H1 (cell line): ENCODE measurements at regions not wholly inside any gene's neighbourhood (a gene's known extent, or its start where the extent isn't known, plus 50 kb on each side); places are given as distances from the start of the nearest gene placed in this dataset.

Experiments used
- CTCF ChIA-PET: fragments of 300-600 bp; sonication (Branson Sonifier 250); formaldehyde crosslinking; loops from one replicate; lab custom pipeline; 2021; ENCODE audit not compliant: partially characterized antibody; lab: Charles Lee
- POLR2A ChIA-PET: fragments of 300-600 bp; sonication (Branson Sonifier 250); formaldehyde crosslinking; loops from one replicate; lab custom pipeline; 2021; ENCODE audit warnings: inconsistent platforms; ENCODE audit not compliant: partially characterized antibody; lab: Charles Lee
- DNase-seq, 2 experiments: peaks; one replicate each; pipeline versions ENCODE4 v3.0.0 to v3.0.0-alpha.2; 2010 to 2022; ENCODE audit warnings: low spot score in 2 of 2, low read depth in 1 of 2, mixed read lengths in 1 of 2
- FAIRE-seq: peaks from 2 replicates; lab custom pipeline; 2011; peaks lifted over from hg19 to GRCh38; lab: Jason Lieb, UNC
- H2AFZ ChIP-seq: 2 replicates; pipeline ENCODE4 v1.8.1; 2012; ENCODE audit warnings: low read length, inconsistent platforms
- H2AK5ac ChIP-seq: 2 replicates; pipeline ENCODE4 v1.6.1; 2013; ENCODE audit warnings: low read depth, low read length
- H2BK120ac ChIP-seq: replicated peaks from 2 replicates; pipeline ENCODE3; 2013; ENCODE audit warnings: low read depth, low read length, inconsistent platforms
- H2BK12ac ChIP-seq: 2 replicates; pipeline ENCODE4 v1.6.1; 2013; ENCODE audit warnings: low read depth, low read length
- H2BK15ac ChIP-seq: 2 replicates; pipeline ENCODE4 v1.6.1; 2013; ENCODE audit warnings: low read length
- H2BK20ac ChIP-seq: 2 replicates; pipeline ENCODE4 v1.6.1; 2013; ENCODE audit warnings: low read length
- H2BK5ac ChIP-seq: 2 replicates; pipeline ENCODE4 v1.6.1; 2013; ENCODE audit warnings: low read depth, low read length
- H3K14ac ChIP-seq: 2 replicates; pipeline ENCODE4 v1.6.1; 2013; ENCODE audit warnings: inconsistent platforms; ENCODE audit not compliant: insufficient read length
- H3K18ac ChIP-seq: 2 replicates; pipeline ENCODE4 v1.6.1; 2013; ENCODE audit warnings: low read length; ENCODE audit errors: extremely low read depth
- H3K23ac ChIP-seq: 2 replicates; pipeline ENCODE4 v1.6.1; 2013; ENCODE audit warnings: inconsistent platforms; ENCODE audit not compliant: insufficient read length
- H3K23me2 ChIP-seq: 2 replicates; pipeline ENCODE4 v1.6.1; 2013; ENCODE audit warnings: low read depth, low read length
- H3K27ac ChIP-seq: 2 replicates; pipeline ENCODE4 v1.6.1; 2011; ENCODE audit warnings: low read depth, low read length, inconsistent platforms
- H3K27me3 ChIP-seq, 4 experiments: replicated peaks in 1 of 4; 1 replicate in 1 of 4; 2 replicates in 3 of 4; pipeline versions ENCODE4 v1.6.1 to v1.8.1; 2011 to 2013; ENCODE audit warnings: low read length in 3 of 4, mild to moderate bottlenecking in 3 of 4, inconsistent platforms in 2 of 4, mixed read lengths in 2 of 4, moderate library complexity in 1 of 4; ENCODE audit not compliant: control insufficient read depth in 3 of 4, insufficient read depth in 3 of 4; ENCODE audit errors: extremely low read depth in 1 of 4
- H3K36me3 ChIP-seq, 4 experiments: 2 replicates each; pipeline versions ENCODE4 v1.6.1 to v1.8.1; 2011 to 2013; ENCODE audit warnings: mild to moderate bottlenecking in 4 of 4, low read length in 3 of 4, moderate library complexity in 2 of 4, control low read depth in 1 of 4, inconsistent platforms in 1 of 4; ENCODE audit not compliant: insufficient read depth in 4 of 4, control insufficient read depth in 2 of 4
- H3K4ac ChIP-seq: replicated peaks from 2 replicates; pipeline ENCODE3; 2013; ENCODE audit warnings: low read length, low read depth, mixed read lengths, inconsistent platforms; ENCODE audit not compliant: insufficient read length
- H3K4me1 ChIP-seq, 4 experiments: replicated peaks in 1 of 4; 1 replicate in 1 of 4; 2 replicates in 3 of 4; pipeline versions ENCODE4 v1.6.1 to v1.8.1; 2011 to 2013; ENCODE audit warnings: low read length in 3 of 4, inconsistent platforms in 2 of 4, mixed read lengths in 1 of 4; ENCODE audit not compliant: insufficient read depth in 4 of 4, control insufficient read depth in 3 of 4
- H3K4me2 ChIP-seq, 2 experiments: 2 replicates each; pipeline versions ENCODE4 v1.6.1 to v1.8.1; 2011 to 2013; ENCODE audit warnings: low read depth in 2 of 2, low read length in 2 of 2, control low read depth in 1 of 2, inconsistent platforms in 1 of 2, mild to moderate bottlenecking in 1 of 2; ENCODE audit not compliant: insufficient read depth in 1 of 2
- H3K4me3 ChIP-seq, 4 experiments: fragments of 200-600, 300-600 bp in 1 of 4; sonication (generic), shearing (Covaris generic), sonication (Bioruptor Twin) in 1 of 4; 2 replicates each; pipeline versions ENCODE4 v1.5.1 to v1.8.1; 2011 to 2016; ENCODE audit warnings: low read length in 4 of 4, low read depth in 3 of 4, control low read depth in 2 of 4, inconsistent platforms in 2 of 4, mild to moderate bottlenecking in 2 of 4, mixed read lengths in 1 of 4, moderate library complexity in 1 of 4; ENCODE audit not compliant: insufficient read depth in 2 of 4; ENCODE audit errors: extremely low read depth in 1 of 4
- H3K56ac ChIP-seq: replicated peaks from 2 replicates; pipeline ENCODE3; 2013; ENCODE audit warnings: low read depth, mild to moderate bottlenecking, mixed read lengths, low read length, inconsistent platforms; ENCODE audit not compliant: insufficient read length
- H3K79me1 ChIP-seq: 2 replicates; pipeline ENCODE4 v1.6.1; 2013; ENCODE audit warnings: low read depth, low read length, control low read depth
- H3K79me2 ChIP-seq, 2 experiments: 2 replicates each; pipeline versions ENCODE4 v1.6.1 to v1.8.1; 2012 to 2013; ENCODE audit warnings: low read length in 2 of 2, mild to moderate bottlenecking in 2 of 2, inconsistent platforms in 1 of 2; ENCODE audit not compliant: insufficient read depth in 2 of 2, control insufficient read depth in 1 of 2
- H3K9ac ChIP-seq, 4 experiments: replicated peaks in 1 of 4; 1 replicate in 1 of 4; 2 replicates in 3 of 4; pipeline versions ENCODE4 v1.6.1 to v1.8.1; 2011 to 2013; ENCODE audit warnings: low read depth in 3 of 4, low read length in 3 of 4, control low read depth in 2 of 4, mild to moderate bottlenecking in 2 of 4, moderate library complexity in 2 of 4, inconsistent platforms in 1 of 4; ENCODE audit errors: extremely low read depth in 1 of 4
- H3K9me3 ChIP-seq, 2 experiments: 2 replicates each; pipeline versions ENCODE4 v1.6.1 to v1.8.1; 2012 to 2013; ENCODE audit warnings: mild to moderate bottlenecking in 2 of 2, moderate library complexity in 2 of 2, control low read depth in 1 of 2, inconsistent platforms in 1 of 2, low read depth in 1 of 2, low read length in 1 of 2, mixed read lengths in 1 of 2; ENCODE audit not compliant: insufficient read depth in 2 of 2
- H4K20me1 ChIP-seq, 2 experiments: replicated peaks in 1 of 2; 2 replicates each; pipeline versions ENCODE3 to v1.8.1; 2011 to 2013; ENCODE audit warnings: inconsistent platforms in 2 of 2, low read length in 2 of 2, mild to moderate bottlenecking in 1 of 2; ENCODE audit not compliant: insufficient read depth in 2 of 2, control insufficient read depth in 1 of 2
- H4K5ac ChIP-seq: 2 replicates; pipeline ENCODE4 v1.6.1; 2013; ENCODE audit warnings: low read length, low read depth, mixed read lengths, inconsistent platforms; ENCODE audit not compliant: insufficient read length
- H4K8ac ChIP-seq: 2 replicates; pipeline ENCODE4 v1.8.0; 2013; ENCODE audit warnings: mild to moderate bottlenecking, moderate library complexity, low read length, inconsistent platforms; ENCODE audit not compliant: insufficient read depth; ENCODE audit errors: extremely low read depth
- H4K91ac ChIP-seq: replicated peaks from 2 replicates; pipeline ENCODE3; 2013; ENCODE audit warnings: low read length, mixed read lengths, inconsistent platforms; ENCODE audit not compliant: insufficient read length
- CHD1 ChIP-seq: IDR thresholded peaks from 2 replicates; pipeline ENCODE4 v1.6.1; 2012; ENCODE audit warnings: low read depth, low read length, improper control_type of control experiment
- GABPA ChIP-seq: IDR thresholded peaks from 2 replicates; pipeline ENCODE4 v1.6.1; 2011; ENCODE audit warnings: mild to moderate bottlenecking, low read length, moderate library complexity, borderline replicate concordance; ENCODE audit not compliant: insufficient read depth
- PHF8 ChIP-seq: fragments of 200-600 bp; sonication (generic); conservative IDR thresholded peaks from 2 replicates; pipeline ENCODE4 v1.7.1; 2012; ENCODE audit warnings: low read depth, mild to moderate bottlenecking, inconsistent platforms, low read length, moderate library complexity
- SP1 ChIP-seq: IDR thresholded peaks from 2 replicates; pipeline ENCODE4 v1.6.1; 2011; ENCODE audit warnings: low read depth, low read length
- WGBS, 2 experiments: shearing (Covaris generic) in 1 of 2; methylation state at CpG; one replicate each; pipeline versions ENCODE4 v1.1.6 to v1.1.7; 2013 to 2015; ENCODE audit warnings: low lambda C conversion rate in 2 of 2, mixed read lengths in 2 of 2, inconsistent platforms in 1 of 2, low coverage in 1 of 2, missing lambda C conversion rate in 1 of 2; ENCODE audit not compliant: insufficient replicate concordance in 2 of 2, insufficient coverage in 1 of 2, insufficient read length in 1 of 2; ENCODE audit errors: extremely low coverage in 1 of 2, missing lambda C conversion rate in 1 of 2; 5-methylcytosine and 5-hydroxymethylcytosine counted together
- TF ChIP-seq, protein P1 (sequence below): IDR thresholded peaks from 2 replicates; pipeline ENCODE4 v1.6.1; 2011; ENCODE audit warnings: low read length, improper control_type of control experiment
- TF ChIP-seq, protein P2 (sequence below), 3 experiments: IDR thresholded peaks; 1 replicate in 2 of 3; 2 replicates in 1 of 3; pipeline versions ENCODE4 v1.5.1 to v1.6.1; 2011; ENCODE audit warnings: low read length in 3 of 3, mild to moderate bottlenecking in 3 of 3, inconsistent platforms in 2 of 3, low read depth in 1 of 3, moderate library complexity in 1 of 3; ENCODE audit not compliant: insufficient read depth in 1 of 3; ENCODE audit errors: control extremely low read depth in 1 of 3

DNA sequence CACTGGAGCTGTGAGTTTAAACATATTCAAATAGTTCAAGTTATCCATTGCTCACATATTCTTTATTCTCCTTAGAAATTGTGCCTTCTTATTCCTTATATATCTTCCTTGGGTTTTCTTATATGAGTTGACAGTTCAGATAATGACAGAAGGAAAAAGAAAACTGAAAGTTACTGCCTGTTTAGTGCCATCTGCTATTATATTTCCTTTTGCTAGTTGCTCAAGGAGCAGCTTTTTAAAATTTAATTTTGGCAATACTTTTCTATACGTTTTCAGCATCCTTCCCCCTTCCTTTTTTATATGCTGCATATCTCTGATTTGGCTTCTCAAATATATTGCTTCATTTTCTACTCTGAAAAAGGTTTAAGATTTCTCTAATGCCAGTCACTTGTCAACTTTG lies 903.1 kb upstream of the SPRY2 start:
- POLR2A ChIA-PET, result no interaction called here
- Histone ChIP-seq H3K4me3 (no peak overlapping the region), H4K5ac (no peak overlapping the region), H3K9ac (no peak overlapping the region), H2BK15ac (no peak overlapping the region), H4K20me1 (no peaks in the 10 kb centered on the region), H4K8ac (no peak overlapping the region), H2BK20ac (no peak overlapping the region), H3K23ac (no peak overlapping the region), H3K56ac (no peak overlapping the region), H3K79me2 (no peaks in the 10 kb centered on the region), H4K91ac (no peak overlapping the region), H3K14ac (no peak overlapping the region), H3K9me3 (no peaks in the 10 kb centered on the region), H3K4ac (no peak overlapping the region), H2BK5ac (no peak overlapping the region), H3K79me1 (no peaks in the 10 kb centered on the region), H2BK120ac (no peak overlapping the region), H3K27ac (no peak overlapping the region), H3K4me2 (no peak overlapping the region), H2AK5ac (no peak overlapping the region), H3K18ac (no peak overlapping the region), H3K4me1 (no peaks in the 10 kb centered on the region), H3K23me2 (no peaks in the 10 kb centered on the region), H3K36me3 (no peaks in the 10 kb centered on the region), H2AFZ (no peak overlapping the region), H2BK12ac (no peak overlapping the region), H3K27me3 (no peaks in the 10 kb centered on the region)
- FAIRE-seq, result no peak
- TF ChIP-seq CHD1, result no peak
- TF ChIP-seq PHF8, result no peak
- no peak for TF ChIP-seq SP1
- TF ChIP-seq GABPA, result no peak
- TF ChIP-seq, protein P1, sequence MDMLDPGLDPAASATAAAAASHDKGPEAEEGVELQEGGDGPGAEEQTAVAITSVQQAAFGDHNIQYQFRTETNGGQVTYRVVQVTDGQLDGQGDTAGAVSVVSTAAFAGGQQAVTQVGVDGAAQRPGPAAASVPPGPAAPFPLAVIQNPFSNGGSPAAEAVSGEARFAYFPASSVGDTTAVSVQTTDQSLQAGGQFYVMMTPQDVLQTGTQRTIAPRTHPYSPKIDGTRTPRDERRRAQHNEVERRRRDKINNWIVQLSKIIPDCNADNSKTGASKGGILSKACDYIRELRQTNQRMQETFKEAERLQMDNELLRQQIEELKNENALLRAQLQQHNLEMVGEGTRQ, result no peak
- TF ChIP-seq, protein P2, sequence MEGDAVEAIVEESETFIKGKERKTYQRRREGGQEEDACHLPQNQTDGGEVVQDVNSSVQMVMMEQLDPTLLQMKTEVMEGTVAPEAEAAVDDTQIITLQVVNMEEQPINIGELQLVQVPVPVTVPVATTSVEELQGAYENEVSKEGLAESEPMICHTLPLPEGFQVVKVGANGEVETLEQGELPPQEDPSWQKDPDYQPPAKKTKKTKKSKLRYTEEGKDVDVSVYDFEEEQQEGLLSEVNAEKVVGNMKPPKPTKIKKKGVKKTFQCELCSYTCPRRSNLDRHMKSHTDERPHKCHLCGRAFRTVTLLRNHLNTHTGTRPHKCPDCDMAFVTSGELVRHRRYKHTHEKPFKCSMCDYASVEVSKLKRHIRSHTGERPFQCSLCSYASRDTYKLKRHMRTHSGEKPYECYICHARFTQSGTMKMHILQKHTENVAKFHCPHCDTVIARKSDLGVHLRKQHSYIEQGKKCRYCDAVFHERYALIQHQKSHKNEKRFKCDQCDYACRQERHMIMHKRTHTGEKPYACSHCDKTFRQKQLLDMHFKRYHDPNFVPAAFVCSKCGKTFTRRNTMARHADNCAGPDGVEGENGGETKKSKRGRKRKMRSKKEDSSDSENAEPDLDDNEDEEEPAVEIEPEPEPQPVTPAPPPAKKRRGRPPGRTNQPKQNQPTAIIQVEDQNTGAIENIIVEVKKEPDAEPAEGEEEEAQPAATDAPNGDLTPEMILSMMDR (IDR thresholded peaks at IDR 0.05; ENCODE audit: control extremely low read depth in 1 of 3, insufficient read depth in 1 of 3, low read depth in 1 of 3, low read length in 3 of 3), result no peak
- WGBS, 2 experiments, result 71% methylated on average over 1 of the region's 1 CpG; no CpG with 5 or more reads in 1 of the 2 experiments
- no peak for DNase-seq
- CTCF ChIA-PET, result interaction anchor here (0.8 kb wide), 1 partner anchor 11 kb away, joined by 3 read pairs; no protein-coding TSS in a partner anchor
